Chondrocyte (in vitro differentiated cells): ENCODE measurements at regions not wholly inside any gene's neighbourhood (a gene's known extent, or its start where the extent isn't known, plus 50 kb on each side); places are given as distances from the start of the nearest gene placed in this dataset.

Source experiments
- DNase-seq: peaks from one replicate; pipeline ENCODE4 v3.0.0; 2021; ENCODE audit warnings: mixed read lengths, low spot score
- H3K27ac Mint-ChIP-seq: one replicate; pipeline ENCODE4 v1.8.0; 2021; ENCODE audit warnings: mild to moderate bottlenecking, moderate library complexity, mixed read lengths; ENCODE audit not compliant: unreplicated experiment
- H3K27me3 Mint-ChIP-seq: 2 replicates; pipeline ENCODE4 v1.8.0; 2021; ENCODE audit warnings: low read depth, mixed read lengths
- H3K36me3 Mint-ChIP-seq: 2 replicates; pipeline ENCODE4 v1.8.0; 2021; ENCODE audit warnings: low read depth, mixed read lengths
- H3K4me1 Mint-ChIP-seq: 2 replicates; pipeline ENCODE4 v1.8.0; 2021; ENCODE audit warnings: low read depth, mild to moderate bottlenecking, mixed read lengths
- H3K4me3 Mint-ChIP-seq: one replicate; pipeline ENCODE4 v1.8.0; 2021; ENCODE audit warnings: mild to moderate bottlenecking, moderate library complexity, mixed read lengths; ENCODE audit not compliant: unreplicated experiment
- H3K9me3 Mint-ChIP-seq: 2 replicates; pipeline ENCODE4 v1.8.0; 2021; ENCODE audit warnings: low read depth, mixed read lengths
- TF ChIP-seq, protein P1 (sequence below): fragments of 200-600 bp; sonication (generic); IDR thresholded peaks from 2 replicates; pipeline ENCODE4 v1.5.0; 2021; ENCODE audit warnings: antibody characterized with exemption, mild to moderate bottlenecking, moderate library complexity

DNA sequence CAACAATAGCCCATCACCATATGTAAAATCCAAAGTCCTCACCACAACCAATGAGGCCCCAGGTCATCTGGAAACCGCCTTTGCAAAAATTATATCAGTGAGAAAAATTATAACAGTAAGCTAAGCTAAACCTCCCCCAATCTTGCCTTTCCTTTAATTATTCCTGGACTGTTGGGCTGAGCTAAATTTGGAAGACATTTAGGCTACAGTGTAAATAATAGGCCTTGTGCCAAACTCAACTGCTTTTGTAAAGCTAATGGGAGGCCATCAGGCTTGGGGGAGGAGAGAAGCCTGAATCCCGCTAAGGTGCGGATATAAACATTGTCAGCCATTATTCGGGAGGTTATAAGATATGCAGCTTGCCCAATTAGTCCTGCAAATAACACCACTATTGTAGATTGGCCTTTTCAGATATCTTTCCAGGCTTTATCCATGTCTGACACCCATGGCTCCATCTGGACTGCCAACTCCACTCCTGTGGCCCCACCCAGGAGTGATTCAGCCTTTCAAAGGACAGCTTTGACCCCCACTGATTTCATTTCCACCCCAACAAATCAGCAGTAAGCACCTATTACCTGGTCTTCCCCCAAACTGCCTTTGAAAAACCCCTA lies 53.0 kb upstream of the CA12 start:
- Mint-ChIP-seq H3K27me3 (no peaks in the 10 kb centered on the region), H3K27ac (no peak overlapping the region), H3K9me3 (no peaks in the 10 kb centered on the region), H3K4me3 (no peak overlapping the region), H3K4me1 (peaks cover 32% of the 10 kb centered on the region), H3K36me3 (no peaks in the 10 kb centered on the region)
- TF ChIP-seq, protein P1, sequence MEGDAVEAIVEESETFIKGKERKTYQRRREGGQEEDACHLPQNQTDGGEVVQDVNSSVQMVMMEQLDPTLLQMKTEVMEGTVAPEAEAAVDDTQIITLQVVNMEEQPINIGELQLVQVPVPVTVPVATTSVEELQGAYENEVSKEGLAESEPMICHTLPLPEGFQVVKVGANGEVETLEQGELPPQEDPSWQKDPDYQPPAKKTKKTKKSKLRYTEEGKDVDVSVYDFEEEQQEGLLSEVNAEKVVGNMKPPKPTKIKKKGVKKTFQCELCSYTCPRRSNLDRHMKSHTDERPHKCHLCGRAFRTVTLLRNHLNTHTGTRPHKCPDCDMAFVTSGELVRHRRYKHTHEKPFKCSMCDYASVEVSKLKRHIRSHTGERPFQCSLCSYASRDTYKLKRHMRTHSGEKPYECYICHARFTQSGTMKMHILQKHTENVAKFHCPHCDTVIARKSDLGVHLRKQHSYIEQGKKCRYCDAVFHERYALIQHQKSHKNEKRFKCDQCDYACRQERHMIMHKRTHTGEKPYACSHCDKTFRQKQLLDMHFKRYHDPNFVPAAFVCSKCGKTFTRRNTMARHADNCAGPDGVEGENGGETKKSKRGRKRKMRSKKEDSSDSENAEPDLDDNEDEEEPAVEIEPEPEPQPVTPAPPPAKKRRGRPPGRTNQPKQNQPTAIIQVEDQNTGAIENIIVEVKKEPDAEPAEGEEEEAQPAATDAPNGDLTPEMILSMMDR, result no peak
- no peak for DNase-seq

DNA sequence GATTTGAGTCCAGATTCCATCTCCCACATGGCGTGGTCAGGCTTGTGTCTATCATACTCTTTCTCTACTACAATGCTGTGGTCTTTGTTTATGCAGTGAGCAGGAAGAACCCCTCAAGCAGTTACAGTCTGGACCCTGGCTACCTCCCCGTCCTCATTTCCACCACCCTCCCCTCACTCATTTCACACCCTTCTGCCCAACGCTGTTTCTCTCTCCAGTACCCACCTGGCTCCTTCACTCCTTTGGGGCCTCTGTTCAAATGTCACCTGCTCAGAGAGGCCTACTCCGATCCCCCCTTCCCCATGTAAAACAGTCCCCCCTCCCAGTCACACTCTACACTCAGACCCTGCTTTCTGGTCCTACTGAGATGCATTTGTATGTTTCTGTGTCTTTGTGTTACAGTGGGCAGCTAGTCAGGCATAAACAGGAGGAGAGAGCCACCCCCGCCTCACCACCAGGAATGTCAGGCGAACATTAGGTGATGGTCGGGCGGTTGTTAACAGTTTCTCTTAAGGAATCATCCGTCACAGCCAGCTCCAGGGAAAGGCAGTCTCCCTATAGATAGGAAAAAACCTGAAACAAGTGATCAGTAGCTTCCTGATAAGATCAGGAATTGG lies 53.7 kb upstream of the CA12 start:
- no peaks in the 10 kb centered on the region for H3K9me3 Mint-ChIP-seq
- H3K4me1 Mint-ChIP-seq, result peaks cover 32% of the 10 kb centered on the region
- H3K27me3 Mint-ChIP-seq, result no peaks in the 10 kb centered on the region
- no peaks in the 10 kb centered on the region for H3K36me3 Mint-ChIP-seq
- H3K27ac Mint-ChIP-seq, result peak overlapping the region; percentile 9
- TF ChIP-seq, protein P1, result no peak
- H3K4me3 Mint-ChIP-seq, result no peak overlapping the region
- no peak for DNase-seq

- DNase-seq, result no peak
- Mint-ChIP-seq H3K4me3 (no peak overlapping the region), H3K27me3 (no peaks in the 10 kb centered on the region), H3K9me3 (no peaks in the 10 kb centered on the region), H3K27ac (peak overlapping the region; percentile 93), H3K36me3 (no peaks in the 10 kb centered on the region), H3K4me1 (peaks cover 32% of the 10 kb centered on the region)
- TF ChIP-seq, protein P1, result no peak
Observed at GRCh38 chr15:63436341-63436740, 54.7 kb upstream of the CA12 start.

DNA sequence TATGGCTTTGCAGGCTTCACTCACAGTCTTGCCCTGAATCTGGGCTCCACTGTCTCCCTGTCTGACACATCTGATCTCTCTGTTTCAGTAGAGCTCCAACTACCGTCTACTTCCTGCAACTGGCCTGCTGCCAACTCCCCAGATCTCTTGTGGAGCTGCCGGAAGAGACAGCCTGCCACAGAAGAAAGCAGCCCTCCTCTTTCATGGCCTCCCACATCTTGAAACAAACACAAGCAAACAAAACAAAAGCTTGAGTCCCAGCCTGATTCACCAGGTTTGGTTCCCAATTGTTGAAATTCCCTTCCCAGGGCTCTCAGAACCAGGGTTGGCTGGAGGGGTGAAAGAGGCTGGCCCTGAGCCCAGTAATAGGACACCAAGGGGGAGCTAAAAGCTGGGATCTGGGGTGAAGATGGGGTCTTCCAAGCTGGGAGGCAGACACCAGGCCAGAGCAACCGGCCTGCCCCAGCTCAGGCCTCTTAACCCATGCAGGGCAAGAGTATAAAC lies 55.3 kb upstream of the CA12 start:
- no peaks in the 10 kb centered on the region for H3K9me3 Mint-ChIP-seq

DNA sequence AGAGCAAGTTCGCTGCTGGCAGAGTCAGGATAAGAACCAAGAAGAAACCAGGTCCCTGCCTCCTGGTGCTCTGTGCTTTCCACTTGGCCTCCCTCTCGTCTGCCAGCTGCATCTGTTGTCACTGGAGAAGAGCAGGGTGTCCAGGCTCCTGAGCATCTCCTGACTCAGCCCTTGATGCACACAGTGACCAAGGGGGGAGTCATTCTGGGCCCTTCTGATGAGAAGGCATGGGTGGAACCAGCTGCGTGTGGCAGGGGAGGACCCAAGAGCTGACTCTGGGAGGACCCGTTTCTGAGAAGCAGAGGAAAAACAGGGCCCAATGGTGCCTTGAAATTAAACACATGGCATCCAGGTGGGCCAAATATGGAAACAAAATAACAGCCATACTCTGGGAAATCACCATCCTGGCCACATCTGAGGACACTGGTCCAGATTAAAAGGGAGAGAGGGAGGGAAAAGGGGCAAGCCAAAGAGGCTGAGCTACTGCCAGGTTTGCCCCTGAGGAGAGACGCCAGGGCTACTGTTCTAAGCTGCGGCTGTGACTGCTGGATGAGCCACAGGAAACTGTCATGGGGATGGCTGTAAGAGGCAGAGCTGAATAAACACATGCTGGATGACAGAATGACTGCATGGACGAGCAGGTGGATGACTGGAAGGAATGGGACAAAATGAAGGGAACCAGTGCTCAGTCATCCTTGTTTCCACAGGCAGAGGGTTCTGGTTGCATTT lies 58.1 kb upstream of the CA12 start:
- peaks cover 4% of the 10 kb centered on the region for H3K27me3 Mint-ChIP-seq
- H3K4me3 Mint-ChIP-seq, result no peak overlapping the region
- no peaks in the 10 kb centered on the region for H3K36me3 Mint-ChIP-seq
- no peak overlapping the region for H3K27ac Mint-ChIP-seq
- peaks cover 19% of the 10 kb centered on the region for H3K4me1 Mint-ChIP-seq
- TF ChIP-seq, protein P1, result no peak
- H3K9me3 Mint-ChIP-seq, result no peaks in the 10 kb centered on the region
- DNase-seq, result no peak

More for the DNA sequence above, 55.3 kb upstream of the CA12 start:
- H3K4me3 Mint-ChIP-seq, result no peak overlapping the region
- peak overlapping the region; percentile 93 for H3K27ac Mint-ChIP-seq
- H3K27me3 Mint-ChIP-seq, result no peaks in the 10 kb centered on the region
- TF ChIP-seq, protein P1, result peak; percentile 33
- peaks cover 27% of the 10 kb centered on the region for H3K4me1 Mint-ChIP-seq
- no peak for DNase-seq
- no peaks in the 10 kb centered on the region for H3K36me3 Mint-ChIP-seq
